Large intestine (tissue), 3 donors: ENCODE measurements at regions not wholly inside any gene's neighbourhood (a gene's known extent, or its start where the extent isn't known, plus 50 kb on each side); places are given as distances from the start of the nearest gene placed in this dataset.
"Not testable (repeated sequence)": the region's sequence is repeated elsewhere in the genome, so short reads cannot be mapped to it uniquely, and the experiment has no call there.

ENCODE experiments used
- DNase-seq, 2 donors: peaks; one replicate each; pipeline versions ENCODE4 v3.0.0 to v3.0.0-alpha.2; 2013
- H3K27ac ChIP-seq: one replicate; pipeline ENCODE4 v1.5.1; 2013; ENCODE audit warnings: low read length
- H3K27me3 ChIP-seq: 2 replicates; pipeline ENCODE4 v1.6.1; 2013; ENCODE audit warnings: low read length; ENCODE audit not compliant: control insufficient read depth, insufficient read depth
- H3K36me3 ChIP-seq: 2 replicates; pipeline ENCODE4 v1.6.1; 2013; ENCODE audit warnings: low read length; ENCODE audit not compliant: control insufficient read depth, insufficient read depth
- H3K4me1 ChIP-seq: one replicate; pipeline ENCODE4 v1.6.1; 2013; ENCODE audit warnings: low read length; ENCODE audit not compliant: control insufficient read depth, insufficient read depth
- H3K4me3 ChIP-seq: one replicate; pipeline ENCODE4 v1.5.1; 2013; ENCODE audit warnings: low read length
- H3K9me3 ChIP-seq: one replicate; pipeline ENCODE4 v1.6.1; 2013; ENCODE audit warnings: mild to moderate bottlenecking, low read depth, low read length, moderate library complexity; ENCODE audit not compliant: control insufficient read depth
- WGBS: methylation state at CpG from one replicate; pipeline ENCODE4 v1.1.5; 2013; ENCODE audit warnings: low lambda C conversion rate; ENCODE audit not compliant: insufficient coverage; 5-methylcytosine and 5-hydroxymethylcytosine counted together

DNA sequence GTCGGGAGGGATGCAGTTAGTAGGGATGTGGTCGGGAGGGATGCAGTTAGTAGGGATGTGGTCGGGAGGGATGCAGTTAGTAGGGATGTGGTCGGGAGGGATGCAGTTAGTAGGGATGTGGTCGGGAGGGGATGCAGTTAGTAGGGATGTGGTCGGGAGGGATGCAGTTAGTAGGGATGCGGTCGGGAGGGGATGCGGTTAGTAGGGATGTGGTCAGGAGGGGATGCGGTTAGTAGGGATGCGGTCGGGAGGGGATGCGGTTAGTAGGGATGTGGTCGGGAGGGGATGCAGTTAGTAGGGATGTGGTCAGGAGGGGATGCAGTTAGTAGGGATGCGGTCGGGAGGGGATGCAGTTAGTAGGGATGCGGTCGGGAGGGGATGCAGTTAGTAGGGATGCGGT lies 96.2 kb downstream of the BDH1 start:
- H3K4me3 ChIP-seq, H3K27me3 ChIP-seq, H3K36me3 ChIP-seq, H3K27ac ChIP-seq, H3K9me3 ChIP-seq, DNase-seq: not testable (repeated sequence)
- H3K4me1 ChIP-seq: peaks cover 18% of the 10 kb centered on the region
- WGBS: 78% methylated on average over 15 of the region's 19 CpGs

DNA sequence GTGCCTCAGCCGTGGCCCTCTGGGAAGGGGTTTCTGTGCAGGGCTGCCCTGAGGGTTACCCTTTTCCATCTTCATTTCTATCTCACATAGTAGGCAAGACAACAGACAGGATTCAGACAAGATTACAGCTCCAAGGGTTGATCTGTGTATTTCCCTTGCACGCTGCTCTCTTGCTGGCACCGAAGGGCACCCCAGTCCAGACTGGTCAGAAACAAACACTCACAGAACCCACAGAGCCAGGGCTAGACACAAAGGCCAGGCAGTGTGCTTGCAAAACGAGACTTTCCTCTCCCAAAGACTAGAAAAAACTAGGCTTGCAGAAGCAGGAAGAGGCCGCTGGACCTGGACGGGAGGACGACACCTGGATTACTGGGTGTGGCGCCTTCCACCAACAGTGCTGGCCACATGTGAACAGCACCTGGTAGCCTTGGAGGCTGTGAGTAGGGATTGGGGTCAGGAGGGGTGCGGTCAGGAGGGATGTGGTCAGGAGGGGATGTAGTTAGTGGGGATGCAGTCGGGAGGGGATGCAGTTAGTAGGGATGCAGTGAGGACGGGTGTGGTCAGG lies 96.8 kb downstream of the BDH1 start:
- H3K27ac ChIP-seq: no peak overlapping the region
- no peaks in the 10 kb centered on the region for H3K36me3 ChIP-seq
- peaks cover 18% of the 10 kb centered on the region for H3K4me1 ChIP-seq
- H3K4me3 ChIP-seq: no peak overlapping the region
- H3K27me3 ChIP-seq: peaks cover 2% of the 10 kb centered on the region
- peaks cover 5% of the 10 kb centered on the region for H3K9me3 ChIP-seq
- DNase-seq: no peak
- WGBS: no CpG with 5 or more reads among the region's 11 CpGs

DNA sequence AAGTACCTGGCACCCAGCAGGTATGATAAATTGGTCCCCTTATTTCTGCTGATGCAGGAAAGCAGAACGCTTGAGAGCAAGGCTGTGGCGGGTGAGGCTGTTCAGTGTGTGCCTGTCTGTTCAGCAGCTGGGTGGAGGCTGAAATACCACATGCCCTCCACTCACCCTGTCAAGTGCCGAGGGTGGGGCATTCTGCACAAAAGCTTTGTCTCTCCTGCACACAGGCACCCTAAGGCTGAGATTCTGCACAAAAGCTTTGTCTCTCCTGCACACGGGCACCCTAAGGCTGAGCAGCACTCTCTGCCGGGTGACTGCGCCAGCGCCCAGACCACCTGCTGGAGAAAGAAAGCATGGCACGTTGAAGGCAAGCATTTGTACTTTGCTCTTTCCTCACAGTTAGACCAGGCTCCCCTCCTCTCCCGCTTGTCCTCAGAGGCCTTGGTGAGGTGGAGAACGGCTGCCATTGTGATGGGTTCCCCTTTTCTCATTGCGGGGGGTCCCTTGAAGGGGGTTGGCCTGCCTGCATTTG lies 97.5 kb downstream of the BDH1 start:
- Histone ChIP-seq H3K27ac (no peak overlapping the region), H3K4me1 (peaks cover 18% of the 10 kb centered on the region), H3K36me3 (no peaks in the 10 kb centered on the region), H3K27me3 (peaks cover 2% of the 10 kb centered on the region), H3K9me3 (peaks cover 5% of the 10 kb centered on the region), H3K4me3 (no peak overlapping the region)
- WGBS: no CpG with 5 or more reads among the region's 11 CpGs
- peak; percentile 51 to 74 for DNase-seq

DNA sequence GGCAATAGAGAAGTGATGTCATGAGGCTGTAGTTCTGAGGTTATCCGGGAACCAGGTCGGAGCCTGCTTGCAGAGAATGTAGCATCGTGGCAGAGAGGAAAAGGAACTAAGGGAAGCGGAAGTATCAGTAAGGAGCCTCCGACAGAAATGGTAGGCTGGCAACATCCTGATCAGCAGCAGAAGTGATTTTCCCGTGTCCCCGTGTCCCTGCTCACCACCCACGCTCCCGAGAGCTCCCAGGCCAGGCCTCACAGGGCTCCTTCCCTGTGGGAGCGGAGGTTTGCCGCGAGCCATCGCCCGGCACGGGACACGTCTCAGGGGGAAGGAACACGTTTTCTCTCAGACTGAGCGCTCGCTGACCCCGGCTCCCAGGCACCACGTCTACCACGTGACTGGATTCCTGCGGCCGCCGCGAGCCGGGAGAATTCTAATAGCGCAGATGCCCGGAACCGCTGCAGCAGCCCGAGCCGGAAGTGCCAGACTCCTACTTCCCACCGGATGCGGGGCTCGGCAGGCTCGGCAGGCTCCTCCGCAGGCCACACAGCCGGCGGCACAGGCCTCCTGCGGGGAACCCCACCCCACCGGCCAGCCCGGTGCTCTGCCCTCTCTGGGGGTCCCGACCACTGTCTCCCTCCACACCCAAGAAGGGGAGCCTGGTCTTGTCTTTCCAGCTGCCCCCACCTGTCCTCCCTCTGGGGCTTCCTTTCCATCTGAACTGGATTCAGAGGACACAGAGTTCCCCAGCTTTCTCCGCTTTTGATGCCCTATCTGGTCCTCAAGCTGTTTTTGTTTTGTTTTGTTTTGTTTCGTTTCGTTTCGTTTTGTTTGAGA lies 99.3 kb downstream of the BDH1 start:
- H3K36me3 ChIP-seq: no peaks in the 10 kb centered on the region
- peaks cover 5% of the 10 kb centered on the region for H3K9me3 ChIP-seq
- peak overlapping the region; percentile 88 for H3K27ac ChIP-seq
- peaks cover 18% of the 10 kb centered on the region for H3K4me1 ChIP-seq
- peak; percentile 68 to 88 for DNase-seq
- peak overlapping the region; percentile 64 for H3K4me3 ChIP-seq
- H3K27me3 ChIP-seq: peaks cover 2% of the 10 kb centered on the region
- 56% methylated on average over 3 of the region's 47 CpGs for WGBS

DNA sequence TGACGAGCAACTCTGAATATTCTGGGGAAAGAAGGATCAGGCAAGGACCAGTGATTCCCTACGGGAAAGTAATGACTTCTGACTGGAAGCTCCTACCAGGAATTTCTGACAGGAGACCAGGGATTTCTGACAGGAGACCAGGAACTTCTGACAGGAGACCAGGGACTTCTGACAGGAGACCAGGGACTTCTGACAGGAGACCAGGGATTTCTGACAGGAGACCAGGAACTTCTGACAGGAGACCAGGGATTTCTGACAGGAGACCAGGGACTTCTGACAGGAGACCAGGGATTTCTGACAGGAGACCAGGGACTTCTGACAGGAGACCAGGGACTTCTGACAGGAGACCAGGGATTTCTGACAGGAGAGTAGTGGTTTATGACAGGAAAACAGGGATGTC lies 100.9 kb downstream of the BDH1 start:
- WGBS: no CpG with 5 or more reads among the region's 2 CpGs
- not testable (repeated sequence) for H3K27me3 ChIP-seq, H3K9me3 ChIP-seq, H3K27ac ChIP-seq, H3K36me3 ChIP-seq, DNase-seq, H3K4me3 ChIP-seq
- H3K4me1 ChIP-seq: peaks cover 18% of the 10 kb centered on the region

DNA sequence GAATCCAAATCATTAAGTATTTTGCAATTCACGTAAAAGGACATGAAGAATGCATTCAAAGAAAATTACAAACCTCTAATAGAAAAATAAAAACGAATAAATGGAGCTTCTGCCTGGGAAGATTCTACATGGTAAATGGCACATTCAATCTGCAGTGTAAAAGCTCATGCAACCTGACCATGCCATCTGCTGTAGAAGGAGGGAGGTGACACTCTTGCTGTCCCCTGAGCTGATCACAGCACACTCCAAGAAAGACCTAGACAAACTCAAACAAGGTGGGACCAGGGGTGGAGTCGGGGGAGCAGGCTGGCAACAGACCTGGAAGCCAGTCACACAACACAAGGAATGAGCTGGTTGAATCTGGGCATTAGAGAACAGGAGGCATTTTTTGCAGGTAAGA lies 101.8 kb downstream of the BDH1 start:
- H3K27me3 ChIP-seq: peaks cover 2% of the 10 kb centered on the region
- DNase-seq: peak in 1 of 2 donors; percentile 21
- H3K4me1 ChIP-seq: peaks cover 18% of the 10 kb centered on the region
- no peaks in the 10 kb centered on the region for H3K9me3 ChIP-seq
- no peak overlapping the region for H3K4me3 ChIP-seq
- H3K36me3 ChIP-seq: no peaks in the 10 kb centered on the region
- H3K27ac ChIP-seq: no peak overlapping the region
- WGBS: 100% methylated on average over 1 of the region's 3 CpGs

DNA sequence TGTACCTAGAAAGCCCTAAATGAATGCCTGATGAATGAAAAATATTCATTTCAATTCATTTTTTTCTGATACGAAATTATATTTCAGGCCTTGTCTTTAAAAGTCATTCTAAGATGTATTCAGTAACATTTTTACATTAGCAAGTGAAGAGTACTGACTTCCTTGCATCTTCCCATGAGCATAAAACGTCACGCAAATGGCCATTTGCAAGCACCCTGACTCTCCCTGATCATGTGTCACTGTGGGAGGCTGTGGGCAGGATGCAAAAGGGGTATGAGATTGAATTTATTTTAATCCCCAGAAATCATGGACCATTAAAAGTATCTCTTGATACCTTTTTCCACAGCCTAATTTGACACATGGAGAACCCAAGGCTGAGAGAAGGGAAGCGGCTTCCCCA lies 105.0 kb downstream of the BDH1 start:
- H3K9me3 ChIP-seq: no peaks in the 10 kb centered on the region
- H3K4me3 ChIP-seq: no peak overlapping the region
- DNase-seq: no peak
- H3K27me3 ChIP-seq: peaks cover 2% of the 10 kb centered on the region
- H3K27ac ChIP-seq: no peak overlapping the region
- no CpG with 5 or more reads among the region's 4 CpGs for WGBS
- H3K36me3 ChIP-seq: no peaks in the 10 kb centered on the region
- H3K4me1 ChIP-seq: peaks cover under 1% of the 10 kb centered on the region

DNA sequence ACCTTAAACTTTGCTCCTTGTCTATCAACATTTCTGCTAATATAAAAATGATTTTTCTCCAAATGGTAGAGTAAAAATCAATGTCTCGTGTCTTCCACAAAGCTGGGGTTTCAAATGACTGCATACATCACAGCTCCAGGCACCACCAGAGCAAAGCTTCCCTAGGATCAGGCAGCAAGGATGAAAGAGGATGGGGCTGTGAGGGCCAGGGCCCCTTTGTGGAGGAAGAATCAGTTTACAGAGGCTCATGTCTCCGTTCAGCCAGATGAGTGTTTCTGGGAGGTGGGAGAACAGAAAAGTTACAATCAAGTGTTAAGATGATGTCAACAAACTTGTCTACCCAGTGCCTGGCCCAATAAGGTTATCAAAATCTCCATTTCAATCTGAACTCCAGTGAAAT lies 105.5 kb downstream of the BDH1 start:
- H3K27ac ChIP-seq: no peak overlapping the region
- no peaks in the 10 kb centered on the region for H3K36me3 ChIP-seq
- no peaks in the 10 kb centered on the region for H3K9me3 ChIP-seq
- no peak for DNase-seq
- WGBS: no CpG with 5 or more reads among the region's 2 CpGs
- peaks cover 2% of the 10 kb centered on the region for H3K27me3 ChIP-seq
- H3K4me1 ChIP-seq: no peaks in the 10 kb centered on the region
- H3K4me3 ChIP-seq: no peak overlapping the region

DNA sequence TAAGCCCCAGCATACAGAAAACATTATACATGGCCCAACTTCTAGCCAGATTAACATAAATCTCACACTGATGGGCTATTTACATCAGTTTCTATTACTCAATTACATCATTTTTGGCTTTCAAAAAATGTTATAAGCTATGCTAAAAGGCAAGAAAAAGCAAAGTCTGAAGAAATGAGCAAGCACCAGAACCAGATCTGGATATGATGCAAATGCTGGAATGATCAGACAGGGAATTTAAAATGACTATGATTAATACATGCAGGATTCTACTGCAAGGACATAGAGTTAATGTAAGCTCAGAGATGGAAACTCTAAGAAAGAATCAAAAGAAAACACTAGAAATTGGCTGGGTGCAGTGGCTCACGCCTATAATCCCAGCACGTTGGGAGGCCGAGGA lies 106.6 kb downstream of the BDH1 start:
- not testable (repeated sequence) for H3K27ac ChIP-seq, H3K9me3 ChIP-seq, H3K4me1 ChIP-seq, DNase-seq, H3K36me3 ChIP-seq, H3K27me3 ChIP-seq, H3K4me3 ChIP-seq
- no CpG with 5 or more reads among the region's 3 CpGs for WGBS

DNA sequence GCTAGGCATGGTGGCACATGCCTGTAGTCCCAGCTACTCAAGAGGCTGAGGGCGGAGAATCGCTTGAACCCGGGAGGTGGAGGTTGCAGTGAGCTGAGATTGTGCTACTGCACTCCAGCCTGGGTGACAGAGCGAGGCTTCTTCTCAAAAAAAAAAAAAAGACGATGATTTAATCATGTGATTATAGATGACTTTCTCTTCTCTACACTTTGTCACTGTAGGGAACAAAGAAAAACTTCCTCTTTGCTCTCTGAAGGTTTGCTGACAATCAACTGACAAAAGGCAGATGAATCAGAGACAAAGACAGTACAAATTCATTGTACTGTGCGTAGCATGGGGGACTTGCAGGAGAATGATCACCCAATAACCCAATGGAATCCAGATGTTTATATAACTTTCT lies 108.0 kb downstream of the BDH1 start:
- DNase-seq, H3K4me3 ChIP-seq, H3K4me1 ChIP-seq, H3K9me3 ChIP-seq, H3K27me3 ChIP-seq, H3K27ac ChIP-seq, H3K36me3 ChIP-seq: not testable (repeated sequence)
- WGBS: 88% methylated on average over 4 of the region's 6 CpGs
